K562 (cell line): ENCODE measurements at regions not wholly inside any gene's neighbourhood (a gene's known extent, or its start where the extent isn't known, plus 50 kb on each side); places are given as distances from the start of the nearest gene placed in this dataset.

Experiments used
- ATAC-seq: fragments of 200-7000 bp; cut with Tn5 transposase; 3 replicates; pipeline ENCODE4 v1.9.1; 2020; ENCODE audit warnings: moderate library complexity
- BruUV-seq: library from RNA; stranded (reverse); fragments of 400-500 nt; replicated peaks from 2 replicates; lab custom pipeline; 2021; lab: Mats Ljungman, UMichigan
- CTCF ChIA-PET: fragments of 300-600 bp; formaldehyde crosslinking; extraction: SDS; loops from one replicate; lab custom pipeline; 2021; ENCODE audit warnings: low intra/inter-chr PET ratio; lab: Yijun Ruan, JAX
- POLR2A ChIA-PET: fragments of 300-600, 350-650 bp; sonication (Branson Sonifier 250); formaldehyde crosslinking; extraction: SDS; loops from one replicate; lab custom pipeline; 2021; ENCODE audit warnings: antibody characterized with exemption, inconsistent platforms; lab: Yijun Ruan, JAX
- DNase-seq, 4 experiments: peaks; one replicate each; pipeline versions ENCODE4 v3.0.0 to v3.0.0-alpha.2; 2011 to 2018; ENCODE audit warnings: low spot score in 3 of 4, mixed read lengths in 3 of 4; ENCODE audit errors: extremely low read depth in 1 of 4
- FAIRE-seq: peaks from 2 replicates; lab custom pipeline; 2011; peaks lifted over from hg19 to GRCh38; lab: Jason Lieb, UNC
- H2AFZ ChIP-seq: 2 replicates; pipeline ENCODE4 v1.6.0; 2011; ENCODE audit warnings: low read depth, low read length, control low read depth, inconsistent platforms
- H3K27ac ChIP-seq: fragments of 200-600 bp; 3 replicates; pipeline ENCODE4 v1.8.0; 2011; ENCODE audit warnings: low read depth, mild to moderate bottlenecking, control low read depth, inconsistent platforms, low read length, moderate library complexity, mixed read lengths; ENCODE audit errors: extremely low read depth
- H3K27me3 ChIP-seq, 2 experiments: fragments of 300-600 bp in 1 of 2; 2 replicates in 1 of 2; 3 replicates in 1 of 2; pipeline versions ENCODE4 v1.6.0 to v1.8.0; 2011; ENCODE audit warnings: inconsistent platforms in 2 of 2, low read length in 2 of 2, mild to moderate bottlenecking in 1 of 2, mixed read lengths in 1 of 2, moderate library complexity in 1 of 2; ENCODE audit not compliant: control insufficient read depth in 2 of 2, insufficient read depth in 2 of 2
- H3K36me3 ChIP-seq: fragments of 300-600 bp; 3 replicates; pipeline ENCODE4 v1.8.0; 2011; ENCODE audit warnings: mild to moderate bottlenecking, low read length, inconsistent platforms; ENCODE audit not compliant: control insufficient read depth, insufficient read depth
- H3K4me1 ChIP-seq, 2 experiments: fragments of 200-600 bp in 1 of 2; replicated peaks in 1 of 2; 2 replicates in 1 of 2; 3 replicates in 1 of 2; pipeline versions ENCODE4 v1.5.1 to v1.8.0; 2011; ENCODE audit warnings: inconsistent platforms in 2 of 2, low read length in 2 of 2, mild to moderate bottlenecking in 1 of 2, mixed read lengths in 1 of 2, moderate library complexity in 1 of 2; ENCODE audit not compliant: control insufficient read depth in 2 of 2, insufficient read depth in 2 of 2
- H3K4me2 ChIP-seq: 2 replicates; pipeline ENCODE4 v1.6.1; 2011; ENCODE audit warnings: low read length, control low read depth, inconsistent platforms, mixed read lengths; ENCODE audit not compliant: insufficient read depth
- H3K4me3 ChIP-seq: fragments of 200-600 bp; sonication (generic), shearing (Covaris generic); 2 replicates; pipeline ENCODE4 v1.5.1; 2016; ENCODE audit warnings: control low read depth, inconsistent platforms
- H3K79me2 ChIP-seq: fragments of 200-600 bp; 3 replicates; pipeline ENCODE4 v1.8.0; 2011; ENCODE audit warnings: low read length, inconsistent platforms; ENCODE audit not compliant: control insufficient read depth, insufficient read depth
- H3K9ac ChIP-seq, 2 experiments: 2 replicates each; pipeline versions ENCODE4 v1.6.0 to v1.6.1; 2011; ENCODE audit warnings: low read depth in 2 of 2, low read length in 2 of 2, control low read depth in 1 of 2, inconsistent platforms in 1 of 2, mild to moderate bottlenecking in 1 of 2, mixed read lengths in 1 of 2; ENCODE audit not compliant: insufficient read depth in 1 of 2
- H3K9me1 ChIP-seq: one replicate; pipeline ENCODE4 v1.6.0; 2011; ENCODE audit warnings: inconsistent platforms, mild to moderate bottlenecking, low read length, moderate library complexity; ENCODE audit not compliant: control insufficient read depth, insufficient read depth
- H3K9me3 ChIP-seq: replicated peaks from 2 replicates; pipeline ENCODE4 v1.5.1; 2011; ENCODE audit warnings: low read depth, low read length, inconsistent platforms; ENCODE audit not compliant: control insufficient read depth, insufficient read depth
- H4K20me1 ChIP-seq: replicated peaks from 2 replicates; pipeline ENCODE4 v1.6.1; 2011; ENCODE audit warnings: low read length, inconsistent platforms, mixed read lengths; ENCODE audit not compliant: control insufficient read depth, insufficient read depth
- CREBBP ChIP-seq: IDR thresholded peaks from one replicate; pipeline ENCODE4 v1.6.1; 2012; ENCODE audit warnings: low read depth, mild to moderate bottlenecking, control low read depth, inconsistent platforms, low read length
- MNT ChIP-seq, 2 experiments: fragments of 450-650 bp; conservative IDR thresholded peaks; 2 replicates each; pipeline ENCODE4 v1.6.1; 2017; ENCODE audit warnings: mild to moderate bottlenecking in 2 of 2, moderate library complexity in 2 of 2
- NRF1 ChIP-seq, 2 experiments: fragments of 450-650 bp; IDR thresholded peaks in 1 of 2; conservative IDR thresholded peaks in 1 of 2; 2 replicates each; pipeline ENCODE4 v1.6.1; 2014; ENCODE audit warnings: mild to moderate bottlenecking in 2 of 2
- PURB ChIP-seq: sonication (generic); formaldehyde crosslinking; IDR thresholded peaks from 2 replicates; pipeline ENCODE4 v1.9.0; 2021; ENCODE audit warnings: low read depth, mild to moderate bottlenecking, missing genetic modification reagents
- TCF7L2 ChIP-seq: fragments of 150-350 bp; IDR thresholded peaks from 2 replicates; pipeline ENCODE4 v1.6.1; 2016; ENCODE audit warnings: low read depth, mild to moderate bottlenecking, low read length, moderate library complexity
- U2AF2 ChIP-seq: fragments of 200-400 bp; formaldehyde crosslinking; optimal IDR thresholded peaks from 2 replicates; pipeline ENCODE3; 2017; ENCODE audit warnings: low read depth, mild to moderate bottlenecking, low read length
- ZBTB1 ChIP-seq: sonication (generic); formaldehyde crosslinking; IDR thresholded peaks from 2 replicates; pipeline ENCODE4 v1.8.1; 2023; ENCODE audit warnings: missing genetic modification reagents, low read depth, mild to moderate bottlenecking, borderline replicate concordance
- ZNF140 ChIP-seq: fragments of 250-450 bp; sonication (Bioruptor Pico); IDR thresholded peaks from 2 replicates; pipeline ENCODE4 v1.8.0; 2021; ENCODE audit warnings: moderate library complexity, mild to moderate bottlenecking, inconsistent platforms
- ZNF408 ChIP-seq: fragments of 250-450 bp; sonication (Bioruptor Pico); IDR thresholded peaks from 2 replicates; pipeline ENCODE4 v1.4.0; 2020; ENCODE audit warnings: low read depth, mild to moderate bottlenecking, moderate library complexity
- ZNF695 ChIP-seq: fragments of 450-650 bp; formaldehyde crosslinking; IDR thresholded peaks from 2 replicates; pipeline ENCODE4 v1.4.0; 2020; ENCODE audit warnings: mild to moderate bottlenecking, moderate library complexity
- ZNF696 ChIP-seq: fragments of 250-450 bp; sonication (Bioruptor Pico); conservative IDR thresholded peaks from 2 replicates; pipeline ENCODE4 v1.4.0; 2020; ENCODE audit warnings: mild to moderate bottlenecking, moderate library complexity
- WGBS: fragments of 100-300 bp; shearing (Covaris generic); methylation state at CpG from one replicate; pipeline ENCODE4 v1.1.6; 2016; ENCODE audit warnings: low coverage, mixed read lengths; ENCODE audit not compliant: insufficient coverage; ENCODE audit errors: missing lambda C conversion rate; 5-methylcytosine and 5-hydroxymethylcytosine counted together
- in situ Hi-C: fragments of 300-500 bp; cut with MboI; formaldehyde crosslinking; loops from 4 replicates; pipeline ENCODE4 v1.15.0; 2018; ENCODE audit warnings: inconsistent platforms, mixed read lengths
- intact Hi-C: fragments of 100-400 bp; cut with micrococcal nuclease; formaldehyde crosslinking; loops from 2 replicates; pipeline ENCODE4 v1.14.2; 2022
- TF ChIP-seq, protein P1 (sequence below): sonication (generic); formaldehyde crosslinking; IDR thresholded peaks from 2 replicates; pipeline ENCODE4 v1.8.0; 2022; ENCODE audit warnings: mild to moderate bottlenecking, missing genetic modification reagents

- in situ Hi-C loops: no loop called here
- Histone ChIP-seq H3K4me2 (no peak overlapping the region), H2AFZ (no peak overlapping the region), H3K79me2 (no peaks in the 10 kb centered on the region), H3K9me1 (no peaks in the 10 kb centered on the region), H3K27ac (no peak overlapping the region), H3K27me3 (no peaks in the 10 kb centered on the region), H3K4me1 (no peaks in the 10 kb centered on the region), H3K9ac (no peak overlapping the region), H4K20me1 (no peaks in the 10 kb centered on the region), H3K36me3 (no peaks in the 10 kb centered on the region), H3K4me3 (no peak overlapping the region), H3K9me3 (no peaks in the 10 kb centered on the region)
- POLR2A ChIA-PET: no interaction called here
- CTCF ChIA-PET: no interaction called here
- no peak for DNase-seq
- intact Hi-C loops: no loop called here
- TF ChIP-seq NRF1 (conservative IDR thresholded peaks at IDR 0.05 in 1 of 2, IDR thresholded peaks at IDR 0.05 in 1 of 2) (no peak), ZNF696 (no peak), ZNF408 (CRISPR knock-in tag) (no peak), ZNF140 (CRISPR knock-in tag) (no peak), PURB (CRISPR knock-in tag) (no peak), ZNF695 (CRISPR knock-in tag) (no peak), U2AF2 (no peak), TCF7L2 (no peak), ZBTB1 (CRISPR knock-in tag) (no peak), MNT (conservative IDR thresholded peaks at IDR 0.05) (no peak), CREBBP (no peak)
- TF ChIP-seq, protein P1, sequence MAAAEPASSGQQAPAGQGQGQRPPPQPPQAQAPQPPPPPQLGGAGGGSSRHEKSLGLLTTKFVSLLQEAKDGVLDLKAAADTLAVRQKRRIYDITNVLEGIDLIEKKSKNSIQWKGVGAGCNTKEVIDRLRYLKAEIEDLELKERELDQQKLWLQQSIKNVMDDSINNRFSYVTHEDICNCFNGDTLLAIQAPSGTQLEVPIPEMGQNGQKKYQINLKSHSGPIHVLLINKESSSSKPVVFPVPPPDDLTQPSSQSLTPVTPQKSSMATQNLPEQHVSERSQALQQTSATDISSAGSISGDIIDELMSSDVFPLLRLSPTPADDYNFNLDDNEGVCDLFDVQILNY: no peak
- no TSS peak for BruUV-seq
- 0% methylated on average over 1 of the region's 1 CpG for WGBS
- ATAC-seq: no peak
- no peak for FAIRE-seq
Observed at GRCh38 chr3:103629391-103629790, 1194.6 kb downstream of the ZPLD1 start.
